Stomach smooth muscle (tissue), 2 donors: ENCODE measurements at regions not wholly inside any gene's neighbourhood (a gene's known extent, or its start where the extent isn't known, plus 50 kb on each side); places are given as distances from the start of the nearest gene placed in this dataset.
"Not testable (repeated sequence)": the region's sequence is repeated elsewhere in the genome, so short reads cannot be mapped to it uniquely, and the experiment has no call there.

Experiments used
- H3K27ac ChIP-seq: one replicate; pipeline ENCODE4 v1.7.0; 2013; ENCODE audit warnings: mild to moderate bottlenecking, low read length, inconsistent platforms
- H3K27me3 ChIP-seq, 2 donors: one replicate each; pipeline ENCODE4 v1.7.0; 2013; ENCODE audit warnings: low read length in 2 of 2; ENCODE audit not compliant: insufficient read depth in 2 of 2, control insufficient read depth in 1 of 2
- H3K36me3 ChIP-seq, 2 donors: one replicate each; pipeline ENCODE4 v1.7.0; 2013; ENCODE audit warnings: low read length in 2 of 2; ENCODE audit not compliant: control insufficient read depth in 2 of 2, insufficient read depth in 2 of 2
- H3K4me1 ChIP-seq: one replicate; pipeline ENCODE4 v1.7.0; 2013; ENCODE audit warnings: low read length; ENCODE audit not compliant: control insufficient read depth, insufficient read depth
- H3K4me3 ChIP-seq, 2 donors: one replicate each; pipeline ENCODE4 v1.7.0; 2013; ENCODE audit warnings: low read length in 2 of 2
- H3K9ac ChIP-seq, 2 donors: one replicate each; pipeline ENCODE4 v1.7.0; 2013; ENCODE audit warnings: low read length in 2 of 2, mild to moderate bottlenecking in 1 of 2
- H3K9me3 ChIP-seq, 2 donors: one replicate each; pipeline ENCODE4 v1.7.0; 2013; ENCODE audit warnings: low read length in 2 of 2; ENCODE audit not compliant: control insufficient read depth in 2 of 2
- donor health status: healthy.
- donor health status: Pancreatic carcinoma.

DNA sequence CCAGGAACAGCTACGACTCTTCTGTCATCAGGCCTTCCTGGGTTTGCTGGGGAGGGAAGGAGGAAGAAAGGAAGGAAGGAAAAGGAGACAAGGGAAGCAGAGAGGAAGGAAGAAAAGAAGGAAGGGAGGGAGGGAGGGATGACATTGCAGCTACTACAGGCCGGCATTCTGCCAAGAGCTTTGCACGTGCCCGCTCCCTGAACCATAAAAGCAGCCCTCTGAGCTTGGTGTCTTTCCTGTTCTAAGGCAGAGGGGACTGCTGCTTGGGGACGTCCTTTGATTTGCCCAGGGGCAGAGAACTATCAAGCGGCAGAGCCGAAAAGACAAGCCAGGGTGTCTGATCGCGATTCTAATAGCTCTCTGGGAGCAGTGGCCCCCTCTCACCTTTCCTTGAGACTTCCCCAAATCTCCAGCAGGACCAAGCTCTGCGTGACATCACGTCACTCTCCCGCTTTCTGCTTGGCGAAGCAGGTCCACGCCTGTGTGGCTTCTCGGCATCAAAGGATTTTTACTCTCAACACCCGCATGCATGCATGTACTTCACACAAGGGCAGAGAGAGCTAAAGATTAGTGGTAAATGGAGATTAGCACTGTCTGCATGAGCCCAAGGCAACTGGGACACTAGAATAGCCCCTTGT is 167.8 kb upstream of the AUTS2 start:
- Histone ChIP-seq H3K9ac (peak overlapping the region; percentile 61 to 62), H3K36me3 (no peaks in the 10 kb centered on the region), H3K9me3 (no peaks in the 10 kb centered on the region), H3K27me3 (no peaks in the 10 kb centered on the region), H3K27ac (peak overlapping the region; percentile 78), H3K4me1 (peaks cover 19% of the 10 kb centered on the region), H3K4me3 (peak overlapping the region; percentile 47 to 52)

DNA sequence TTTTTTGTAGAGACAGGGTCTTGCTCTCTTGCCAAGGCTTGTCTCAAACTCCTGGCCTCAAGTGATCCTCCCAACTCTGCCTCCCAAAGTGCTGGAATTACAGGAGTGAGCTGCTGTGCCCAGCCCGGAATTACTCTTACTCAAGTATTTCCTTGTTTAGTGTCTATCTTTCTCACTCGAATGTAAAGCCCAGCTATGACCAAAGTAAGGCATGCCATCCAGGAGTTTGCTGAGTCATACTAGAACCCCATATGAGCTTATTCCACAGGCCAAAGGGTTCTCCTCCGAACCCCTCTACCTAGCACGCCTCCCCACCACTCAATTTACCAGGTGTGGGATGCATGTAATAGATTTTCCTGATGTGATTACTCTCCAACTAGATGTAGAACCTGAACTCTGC is 166.6 kb upstream of the AUTS2 start:
- Histone ChIP-seq H3K9ac (no peak overlapping the region), H3K4me3 (no peak overlapping the region), H3K9me3 (no peaks in the 10 kb centered on the region)

DNA sequence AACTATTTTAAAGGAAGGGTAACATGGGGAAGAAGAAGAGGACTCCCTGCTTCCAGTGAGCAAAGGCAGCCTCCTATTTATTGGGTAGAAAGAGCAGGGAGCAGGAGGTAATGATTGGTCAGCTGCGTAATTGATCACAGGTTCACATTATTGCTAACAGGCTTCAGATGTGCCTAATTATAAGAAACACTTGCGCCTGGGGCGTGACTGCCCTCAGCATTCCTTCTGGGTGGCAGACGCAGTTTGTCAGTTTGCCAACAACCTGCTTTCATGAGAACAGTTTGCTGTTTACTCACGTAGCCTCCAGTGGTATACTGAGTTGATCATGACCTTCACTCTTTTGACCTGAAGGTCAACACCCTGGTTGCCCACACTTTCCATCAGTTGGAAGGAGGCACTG is 166.0 kb upstream of the AUTS2 start:
- H3K36me3 ChIP-seq, H3K9ac ChIP-seq, H3K27me3 ChIP-seq, H3K27ac ChIP-seq, H3K9me3 ChIP-seq, H3K4me3 ChIP-seq: not testable (repeated sequence)
- H3K4me1 ChIP-seq: peaks cover 23% of the 10 kb centered on the region

More for the DNA sequence above, 166.6 kb upstream of the AUTS2 start:
- H3K36me3 ChIP-seq: no peaks in the 10 kb centered on the region
- no peaks in the 10 kb centered on the region for H3K27me3 ChIP-seq
- no peak overlapping the region for H3K27ac ChIP-seq
- H3K4me1 ChIP-seq: peaks cover 19% of the 10 kb centered on the region

DNA sequence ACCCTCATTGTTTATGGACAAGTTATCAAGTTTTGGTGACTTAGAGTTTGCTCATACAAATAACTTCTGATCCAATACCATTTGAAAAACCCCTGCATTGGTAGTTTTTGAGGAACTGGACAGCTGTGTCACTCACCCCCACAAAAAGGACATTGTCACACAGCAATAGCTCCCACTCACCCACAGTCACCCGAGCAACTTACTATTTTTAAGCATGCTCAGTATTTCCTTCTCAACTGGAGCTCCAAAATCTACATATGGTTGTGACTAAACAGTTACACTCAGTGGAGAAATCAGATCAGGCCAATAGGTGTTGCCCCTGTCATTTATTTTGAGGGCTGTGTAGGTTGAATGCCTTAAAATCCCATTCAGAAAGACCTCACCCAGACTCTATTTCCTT is 165.2 kb upstream of the AUTS2 start:
- Histone ChIP-seq H3K27ac (no peak overlapping the region), H3K4me1 (peaks cover 27% of the 10 kb centered on the region), H3K36me3 (no peaks in the 10 kb centered on the region), H3K9ac (no peak overlapping the region), H3K27me3 (no peaks in the 10 kb centered on the region), H3K9me3 (no peaks in the 10 kb centered on the region), H3K4me3 (no peak overlapping the region)

DNA sequence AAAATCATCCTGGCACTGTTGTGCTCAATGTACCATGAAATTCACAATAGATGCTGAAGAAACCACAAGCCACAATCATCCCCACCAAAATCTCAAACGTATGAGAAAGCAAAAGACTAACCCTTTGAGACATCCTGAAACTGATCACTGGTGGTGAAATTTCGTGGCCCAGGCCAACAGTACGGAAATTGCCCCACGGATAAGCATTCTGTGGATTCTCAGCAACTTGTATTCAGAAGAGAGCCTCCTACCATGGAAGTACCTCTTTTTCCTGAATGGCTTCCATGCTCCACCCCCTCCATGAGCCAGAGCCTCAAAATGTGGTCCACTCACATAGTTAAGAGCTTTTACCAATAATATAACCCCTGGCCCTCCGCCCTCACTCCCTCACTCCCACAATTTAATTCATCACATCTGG is 163.9 kb upstream of the AUTS2 start:
- Histone ChIP-seq H3K4me3 (no peak overlapping the region), H3K4me1 (peaks cover 35% of the 10 kb centered on the region), H3K9me3 (no peaks in the 10 kb centered on the region), H3K36me3 (no peaks in the 10 kb centered on the region), H3K27ac (no peak overlapping the region), H3K27me3 (no peaks in the 10 kb centered on the region), H3K9ac (no peak overlapping the region)

DNA sequence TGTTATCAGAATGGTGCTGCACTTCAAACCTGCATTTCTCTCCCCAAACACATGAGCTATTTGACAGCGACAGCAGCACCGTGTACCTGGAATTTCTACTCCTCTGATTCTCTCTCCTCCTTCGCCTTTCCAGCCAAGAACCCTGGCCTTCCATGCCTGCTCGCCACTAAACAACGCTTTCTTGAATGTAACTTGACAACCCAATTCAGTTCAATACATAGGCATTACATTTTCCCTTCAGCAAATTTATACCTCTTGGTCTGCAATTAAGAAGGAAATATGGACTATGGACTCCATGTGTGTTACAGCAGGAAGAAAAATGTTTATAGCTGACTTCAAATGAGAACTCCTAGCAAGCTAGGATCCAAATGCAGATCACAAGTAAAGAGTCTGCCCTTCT is 162.6 kb upstream of the AUTS2 start:
- Histone ChIP-seq H3K27ac (no peak overlapping the region), H3K4me3 (no peak overlapping the region), H3K9me3 (no peaks in the 10 kb centered on the region), H3K36me3 (no peaks in the 10 kb centered on the region), H3K4me1 (peaks cover 22% of the 10 kb centered on the region), H3K9ac (no peak overlapping the region), H3K27me3 (no peaks in the 10 kb centered on the region)

DNA sequence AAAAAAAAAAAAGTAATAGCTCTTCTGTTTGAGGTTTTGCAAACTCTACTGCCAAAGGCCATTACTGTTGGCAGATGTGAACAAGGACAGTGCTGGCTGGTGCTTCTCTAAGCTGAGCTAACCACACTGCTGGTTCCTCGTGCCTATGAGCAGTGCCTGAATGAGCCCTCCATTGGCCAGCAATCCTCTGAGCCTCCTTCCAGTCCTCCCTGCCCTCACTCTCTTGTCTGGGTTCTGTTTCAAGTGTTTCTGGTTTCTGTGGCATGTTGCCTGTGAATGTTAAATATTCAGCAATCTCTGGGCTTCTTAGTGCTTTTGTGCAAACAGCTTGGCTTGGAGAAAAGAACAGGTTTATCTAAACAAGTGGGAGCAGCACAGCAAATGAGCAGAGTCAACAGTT is 161.3 kb upstream of the AUTS2 start:
- Histone ChIP-seq H3K9ac (no peak overlapping the region), H3K27me3 (no peaks in the 10 kb centered on the region), H3K4me3 (no peak overlapping the region), H3K4me1 (peaks cover 18% of the 10 kb centered on the region), H3K9me3 (no peaks in the 10 kb centered on the region), H3K27ac (no peak overlapping the region), H3K36me3 (no peaks in the 10 kb centered on the region)

DNA sequence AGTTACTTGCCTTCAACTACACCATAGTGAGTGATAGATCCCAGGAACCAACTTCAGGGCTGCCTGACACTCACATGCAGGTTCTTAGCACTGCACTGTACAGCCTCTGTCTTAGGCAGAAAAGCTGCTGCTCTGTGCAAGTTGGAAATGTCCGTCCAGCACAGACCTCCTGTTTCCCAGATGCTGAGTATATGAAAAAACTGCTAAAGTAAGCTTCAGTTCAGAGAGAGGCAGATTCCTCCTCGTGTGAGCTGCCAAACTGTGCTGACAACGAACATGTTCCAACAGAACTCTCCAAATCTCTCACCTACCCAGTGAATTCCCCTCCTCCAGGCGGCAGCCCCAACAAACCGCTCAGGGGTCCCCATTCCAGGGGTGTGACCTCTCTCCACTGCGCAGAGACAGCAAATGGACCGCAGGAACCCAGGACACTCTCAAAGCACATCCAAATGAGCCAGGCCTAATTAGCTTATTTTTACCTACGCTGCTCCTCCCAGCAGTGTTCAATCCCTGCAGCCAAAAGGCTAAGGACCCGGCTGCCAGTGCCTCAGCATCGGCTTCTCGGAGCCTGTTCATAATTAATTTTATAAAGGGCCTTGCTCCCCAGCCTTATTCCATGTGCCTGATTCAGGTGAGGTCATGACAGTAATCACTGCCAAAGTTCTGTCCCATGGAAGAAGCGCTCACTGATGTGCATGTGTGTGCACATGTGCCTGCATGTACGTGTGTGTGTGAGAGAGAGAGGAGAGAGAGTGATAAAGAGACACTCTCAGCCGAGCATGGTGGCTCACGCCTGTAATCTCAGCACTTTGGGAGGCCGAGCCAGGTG is 159.5 kb upstream of the AUTS2 start:
- no peak overlapping the region for H3K9ac ChIP-seq
- no peaks in the 10 kb centered on the region for H3K27me3 ChIP-seq
- no peaks in the 10 kb centered on the region for H3K36me3 ChIP-seq
- H3K4me1 ChIP-seq: peaks cover 18% of the 10 kb centered on the region
- peak overlapping the region; percentile 44 to 60 for H3K4me3 ChIP-seq
- no peaks in the 10 kb centered on the region for H3K9me3 ChIP-seq
- H3K27ac ChIP-seq: peak overlapping the region; percentile 37

DNA sequence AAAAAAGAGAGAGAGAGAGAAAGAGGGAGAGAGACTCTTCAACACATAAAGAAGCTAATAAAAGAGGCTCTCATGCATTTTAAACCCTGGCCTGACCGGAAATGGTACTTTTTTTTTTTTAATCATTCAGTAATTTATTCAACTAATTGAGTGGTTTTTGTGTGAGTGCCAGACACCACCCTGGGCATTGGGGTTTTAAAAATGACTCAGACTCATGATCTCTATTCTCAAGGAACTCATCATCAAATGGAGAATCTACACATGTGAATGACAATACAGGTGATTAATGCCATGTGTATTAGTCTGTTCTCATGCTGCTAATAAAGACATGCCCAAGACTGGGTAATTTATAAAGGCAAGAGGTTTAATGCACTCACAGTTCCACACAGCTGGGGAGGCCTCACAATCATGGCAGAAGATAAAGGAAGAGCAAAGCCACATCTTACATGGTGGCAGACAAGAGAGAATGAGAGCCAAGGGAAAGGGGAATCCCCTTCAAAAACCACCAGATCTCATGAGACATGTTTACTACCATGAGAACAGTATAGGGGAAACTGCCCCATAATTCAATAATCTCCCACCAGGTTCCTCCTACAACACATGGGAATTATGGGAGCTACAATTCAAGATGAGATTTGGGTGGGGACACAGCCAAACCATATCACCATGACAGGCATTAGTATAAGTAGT is 158.5 kb upstream of the AUTS2 start:
- Histone ChIP-seq H3K4me3 (no peak overlapping the region), H3K36me3 (no peaks in the 10 kb centered on the region), H3K9ac (no peak overlapping the region), H3K4me1 (peaks cover 18% of the 10 kb centered on the region), H3K27ac (no peak overlapping the region), H3K9me3 (no peaks in the 10 kb centered on the region), H3K27me3 (no peaks in the 10 kb centered on the region)

DNA sequence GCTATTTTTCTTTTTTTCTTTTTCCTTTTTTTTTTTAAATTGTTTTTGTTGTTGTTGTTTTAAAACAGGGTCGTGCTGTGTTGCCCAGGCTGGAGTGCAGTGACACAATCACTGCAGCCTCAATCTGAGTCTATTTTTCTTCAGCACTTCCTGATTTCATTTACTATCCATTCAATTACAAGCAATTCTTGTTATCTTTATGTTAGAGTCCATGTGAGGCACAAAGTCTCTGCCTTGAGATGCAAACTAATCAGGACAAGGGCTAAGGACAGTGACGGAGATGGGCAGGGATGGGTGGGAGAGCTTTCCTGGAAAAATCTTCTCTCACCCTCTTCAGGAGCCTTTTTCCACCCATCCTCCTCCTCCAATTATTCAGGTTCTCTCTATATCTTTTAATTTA is 157.3 kb upstream of the AUTS2 start:
- H3K4me3 ChIP-seq: no peak overlapping the region
- no peak overlapping the region for H3K9ac ChIP-seq
- H3K36me3 ChIP-seq: no peaks in the 10 kb centered on the region
- H3K9me3 ChIP-seq: no peaks in the 10 kb centered on the region
- H3K27me3 ChIP-seq: no peaks in the 10 kb centered on the region
- H3K27ac ChIP-seq: no peak overlapping the region
- H3K4me1 ChIP-seq: peaks cover 18% of the 10 kb centered on the region
